Hematopoietic multipotent progenitor cell (in vitro differentiated cells): ENCODE measurements at regions not wholly inside any gene's neighbourhood (a gene's known extent, or its start where the extent isn't known, plus 50 kb on each side); places are given as distances from the start of the nearest gene placed in this dataset.
"Not testable (repeated sequence)": the region's sequence is repeated elsewhere in the genome, so short reads cannot be mapped to it uniquely, and the experiment has no call there.

Source experiments
- DNase-seq, 3 donors: peaks; one replicate each; pipeline ENCODE4 v3.0.0-alpha.2; 2011 to 2015; ENCODE audit warnings: low read depth in 2 of 3, low spot score in 2 of 3

GRCh38 chrX:1700757-1701156, 85.9 kb downstream of the ASMT start:
- DNase-seq, result no peak

GRCh38 chrX:1701396-1701901, 86.6 kb downstream of the ASMT start:
- peak in 1 of 3 donors; percentile 6 for DNase-seq

GRCh38 chrX:1702142-1702541, 87.3 kb downstream of the ASMT start:
- DNase-seq, result not testable (repeated sequence)

- not testable (repeated sequence) for DNase-seq
Observed at GRCh38 chrX:1702557-1702956, 87.7 kb downstream of the ASMT start.

- DNase-seq, result not testable (repeated sequence)
Observed at GRCh38 chrX:1709277-1709676, 94.4 kb downstream of the ASMT start.

- DNase-seq, result no peak
Observed at GRCh38 chrX:1713296-1713695, 98.4 kb downstream of the ASMT start.

- DNase-seq, result no peak
Observed at GRCh38 chrX:1717373-1717772, 102.5 kb downstream of the ASMT start.

- no peak for DNase-seq
Observed at GRCh38 chrX:1719270-1719669, 104.4 kb downstream of the ASMT start.

- DNase-seq, result no peak
Observed at GRCh38 chrX:1720836-1721235, 106.0 kb downstream of the ASMT start.

GRCh38 chrX:1725472-1725871, 110.6 kb downstream of the ASMT start:
- no peak for DNase-seq

GRCh38 chrX:1727531-1728027, 112.7 kb downstream of the ASMT start:
- DNase-seq, result no peak

GRCh38 chrX:1734806-1735205, 119.9 kb downstream of the ASMT start:
- DNase-seq, result no peak

GRCh38 chrX:1741816-1742394, 127.0 kb downstream of the ASMT start:
- no peak for DNase-seq

GRCh38 chrX:1743105-1743504, 128.2 kb downstream of the ASMT start:
- DNase-seq, result no peak

- DNase-seq, result peak in 1 of 3 donors; percentile 20
Observed at GRCh38 chrX:1743663-1744062, 128.8 kb downstream of the ASMT start.

GRCh38 chrX:1748408-1748807, 133.5 kb downstream of the ASMT start:
- DNase-seq, result no peak

- DNase-seq, result no peak
Observed at GRCh38 chrX:1749499-1749898, 134.6 kb downstream of the ASMT start.

- DNase-seq, result no peak
Observed at GRCh38 chrX:1750267-1750666, 135.4 kb downstream of the ASMT start.

- no peak for DNase-seq
Observed at GRCh38 chrX:1751781-1752180, 136.9 kb downstream of the ASMT start.

GRCh38 chrX:1752799-1753198, 137.9 kb downstream of the ASMT start:
- not testable (repeated sequence) for DNase-seq

GRCh38 chrX:1754077-1754476, 139.2 kb downstream of the ASMT start:
- DNase-seq, result no peak

GRCh38 chrX:1763294-1763693, 148.4 kb downstream of the ASMT start:
- no peak for DNase-seq

- not testable (repeated sequence) for DNase-seq
Observed at GRCh38 chrX:1764883-1765364, 150.1 kb downstream of the ASMT start.
